Type B pancreatic cell (in vitro differentiated cells): ENCODE measurements at regions not wholly inside any gene's neighbourhood (a gene's known extent, or its start where the extent isn't known, plus 50 kb on each side); places are given as distances from the start of the nearest gene placed in this dataset.

Experiments used
- DNase-seq: peaks from one replicate; pipeline ENCODE4 v3.0.0; 2021; ENCODE audit warnings: mixed read lengths; ENCODE audit not compliant: unreplicated experiment; ENCODE audit errors: extremely low spot score
- H3K27ac Mint-ChIP-seq: 2 replicates; pipeline ENCODE4 v1.8.0; 2021; ENCODE audit warnings: mild to moderate bottlenecking, mixed read lengths
- H3K27me3 Mint-ChIP-seq: 2 replicates; pipeline ENCODE4 v1.8.0; 2021; ENCODE audit warnings: mixed read lengths
- H3K36me3 Mint-ChIP-seq: 2 replicates; pipeline ENCODE4 v1.8.0; 2021; ENCODE audit warnings: mixed read lengths
- H3K4me1 Mint-ChIP-seq: one replicate; pipeline ENCODE4 v1.8.0; 2021; ENCODE audit warnings: mixed read lengths; ENCODE audit not compliant: unreplicated experiment
- H3K4me3 Mint-ChIP-seq: 2 replicates; pipeline ENCODE4 v1.8.0; 2021; ENCODE audit warnings: mild to moderate bottlenecking, mixed read lengths
- H3K9me3 Mint-ChIP-seq: 2 replicates; pipeline ENCODE4 v1.8.0; 2021; ENCODE audit warnings: mixed read lengths
- CTCF ChIP-seq: fragments of 200-600 bp; sonication (generic); conservative IDR thresholded peaks from 2 replicates; pipeline ENCODE4 v1.5.0; 2021; ENCODE audit warnings: antibody characterized with exemption, mild to moderate bottlenecking

DNA sequence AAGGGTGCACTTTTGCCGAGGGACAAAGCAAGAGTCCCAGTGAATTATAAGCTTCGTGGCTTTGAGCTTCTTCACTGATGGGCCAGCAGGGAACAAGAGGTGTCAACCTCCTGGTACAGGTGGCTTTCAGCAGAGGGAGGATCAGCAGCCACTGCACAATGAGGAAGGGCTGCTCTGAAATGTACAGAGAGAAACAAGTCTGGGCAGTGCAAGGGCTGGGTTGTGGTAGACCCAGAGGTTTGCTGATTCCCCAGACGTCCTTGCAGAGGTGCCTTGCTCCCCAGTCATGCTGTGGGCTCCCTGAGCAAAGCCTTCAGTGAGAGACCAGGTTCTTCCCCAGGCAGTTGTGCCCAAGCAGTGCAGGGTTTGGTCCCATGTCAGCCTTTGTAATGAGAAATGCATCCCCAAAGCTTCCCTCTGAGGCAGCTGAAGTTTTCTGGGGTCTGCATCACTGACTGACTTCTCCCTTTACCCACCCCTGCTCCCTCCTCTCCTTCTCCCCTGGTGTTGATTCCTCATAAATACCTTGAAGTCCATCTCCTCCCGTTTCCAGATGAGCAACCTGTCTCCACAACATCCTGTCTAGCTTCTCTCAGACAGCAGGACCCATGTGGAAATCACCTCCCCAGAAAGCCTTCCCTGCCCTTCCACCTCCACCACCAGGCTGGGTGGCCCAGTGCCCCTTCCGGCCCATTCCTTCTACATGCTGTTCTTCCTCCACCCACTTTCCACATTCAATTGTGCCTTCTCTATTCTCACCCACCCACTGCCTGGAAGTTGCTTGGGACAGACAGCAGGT lies 599.6 kb upstream of the ADAMTS16 start:
- H3K27ac Mint-ChIP-seq, result no peak overlapping the region
- peaks cover 19% of the 10 kb centered on the region for H3K4me1 Mint-ChIP-seq
- peaks cover 29% of the 10 kb centered on the region for H3K27me3 Mint-ChIP-seq
- H3K9me3 Mint-ChIP-seq, result peaks cover 4% of the 10 kb centered on the region
- no peaks in the 10 kb centered on the region for H3K36me3 Mint-ChIP-seq
- DNase-seq, result no peak
- H3K4me3 Mint-ChIP-seq, result no peak overlapping the region
- no peak for TF ChIP-seq CTCF

GRCh38 chr5:4541334-4541733 lies 598.8 kb upstream of the ADAMTS16 start:
- Mint-ChIP-seq H3K4me1 (peaks cover 19% of the 10 kb centered on the region), H3K4me3 (no peak overlapping the region), H3K27ac (no peak overlapping the region), H3K27me3 (peaks cover 29% of the 10 kb centered on the region), H3K9me3 (peaks cover 4% of the 10 kb centered on the region), H3K36me3 (no peaks in the 10 kb centered on the region)
- no peak for DNase-seq
- TF ChIP-seq CTCF, result no peak

GRCh38 chr5:4542145-4542778 lies 597.9 kb upstream of the ADAMTS16 start:
- H3K27me3 Mint-ChIP-seq, result peaks cover 29% of the 10 kb centered on the region
- peaks cover 19% of the 10 kb centered on the region for H3K4me1 Mint-ChIP-seq
- no peaks in the 10 kb centered on the region for H3K36me3 Mint-ChIP-seq
- peaks cover 4% of the 10 kb centered on the region for H3K9me3 Mint-ChIP-seq
- H3K4me3 Mint-ChIP-seq, result no peak overlapping the region
- no peak for DNase-seq
- H3K27ac Mint-ChIP-seq, result no peak overlapping the region
- TF ChIP-seq CTCF, result no peak

DNA sequence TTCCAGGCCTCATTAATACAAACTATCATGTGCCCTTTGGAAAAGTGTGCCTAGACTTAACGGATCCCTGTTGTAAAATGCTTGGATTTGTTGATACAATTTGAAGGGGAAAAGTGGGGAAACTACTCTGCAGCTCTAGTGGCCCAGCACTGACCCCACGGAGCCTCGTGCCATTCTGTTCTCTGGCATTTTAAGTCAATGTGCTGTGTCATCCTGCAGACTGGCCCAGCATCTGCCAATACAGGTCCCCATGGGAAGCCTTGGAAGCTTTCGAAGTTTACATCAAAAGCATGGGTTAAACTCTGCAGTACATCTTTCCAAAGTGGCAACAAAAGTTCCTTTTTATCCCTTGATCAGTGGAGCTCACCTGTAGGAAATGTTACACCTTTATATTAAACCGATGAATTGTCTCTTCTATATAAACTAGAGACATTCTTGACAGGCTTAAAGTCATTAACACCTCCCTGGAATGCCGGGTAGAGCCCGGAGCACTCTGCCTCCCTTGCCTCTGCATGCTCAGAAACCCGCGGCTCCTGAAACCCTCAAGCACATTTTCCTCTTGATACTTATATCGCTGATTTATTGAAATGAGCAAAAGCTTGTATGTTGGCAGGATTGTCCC lies 596.0 kb upstream of the ADAMTS16 start:
- H3K4me3 Mint-ChIP-seq, result no peak overlapping the region
- peaks cover 4% of the 10 kb centered on the region for H3K9me3 Mint-ChIP-seq
- no peak overlapping the region for H3K27ac Mint-ChIP-seq
- H3K27me3 Mint-ChIP-seq, result peaks cover 33% of the 10 kb centered on the region
- TF ChIP-seq CTCF, result no peak
- DNase-seq, result no peak
- no peaks in the 10 kb centered on the region for H3K36me3 Mint-ChIP-seq
- H3K4me1 Mint-ChIP-seq, result peaks cover 19% of the 10 kb centered on the region

- Mint-ChIP-seq H3K36me3 (no peaks in the 10 kb centered on the region), H3K4me3 (no peak overlapping the region), H3K27ac (no peak overlapping the region), H3K4me1 (peaks cover 19% of the 10 kb centered on the region), H3K27me3 (peaks cover 27% of the 10 kb centered on the region), H3K9me3 (no peaks in the 10 kb centered on the region)
- DNase-seq, result no peak
- no peak for TF ChIP-seq CTCF
Measured at GRCh38 chr5:4547547-4547946, 592.6 kb upstream of the ADAMTS16 start.
